GM18517 (cell line): ENCODE measurements at regions not wholly inside any gene's neighbourhood (a gene's known extent, or its start where the extent isn't known, plus 50 kb on each side); places are given as distances from the start of the nearest gene placed in this dataset.

Experiments used
- ATAC-seq: cut with Tn5 transposase; IDR thresholded peaks from one replicate; pipeline ENCODE4 v1.9.1; 2021; ENCODE audit warnings: mild to moderate bottlenecking, moderate library complexity; ENCODE audit not compliant: unreplicated experiment

GRCh38 chr6:73923905-73924485 lies 228.0 kb downstream of the CD109 start:
- ATAC-seq = no peak

GRCh38 chr6:73903155-73903554 lies 207.2 kb downstream of the CD109 start:
- ATAC-seq = no peak

- ATAC-seq = no peak
These were observed 206.0 kb downstream of the CD109 start for GRCh38 chr6:73901986-73902385.

GRCh38 chr6:73901311-73901710 lies 205.3 kb downstream of the CD109 start:
- no peak for ATAC-seq

- no peak for ATAC-seq
These were observed 202.6 kb downstream of the CD109 start for GRCh38 chr6:73898599-73898998.

GRCh38 chr6:73893696-73894095 lies 197.7 kb downstream of the CD109 start:
- no peak for ATAC-seq

GRCh38 chr6:73888050-73888449 lies 192.0 kb downstream of the CD109 start:
- ATAC-seq = no peak

- no peak for ATAC-seq
These were observed 189.4 kb downstream of the CD109 start for GRCh38 chr6:73885393-73885792.

GRCh38 chr6:73884540-73884939 lies 188.5 kb downstream of the CD109 start:
- ATAC-seq = no peak

- ATAC-seq = no peak
These were observed 183.7 kb downstream of the CD109 start for GRCh38 chr6:73879501-73880293.

GRCh38 chr6:73878403-73878802 lies 182.4 kb downstream of the CD109 start:
- no peak for ATAC-seq
